ENCODE measurements at regions not wholly inside any gene's neighbourhood (a gene's known extent, or its start where the extent isn't known, plus 50 kb on each side); places are given as distances from the start of the nearest gene placed in this dataset.
A peak's percentile ranks its signal among the peaks of the same experiment; 100 is the strongest.
"Not testable (repeated sequence)": the region's sequence is repeated elsewhere in the genome, so short reads cannot be mapped to it uniquely, and the experiment has no call there.

GRCh38 chr11:87531835-87532234, 494.1 kb downstream of the TMEM135 start:
- DNase-seq = not testable (repeated sequence)

- no peak for DNase-seq
Observed at GRCh38 chr11:87529486-87529885, 491.8 kb downstream of the TMEM135 start.

- DNase-seq = no peak
Observed at GRCh38 chr11:87528752-87529151, 491.0 kb downstream of the TMEM135 start.

- no peak for DNase-seq
Observed at GRCh38 chr11:87523276-87523675, 485.5 kb downstream of the TMEM135 start.

- no peak for DNase-seq
Observed at GRCh38 chr11:87518266-87518665, 480.5 kb downstream of the TMEM135 start.

GRCh38 chr11:87517351-87517750, 479.6 kb downstream of the TMEM135 start:
- no peak for DNase-seq

- not testable (repeated sequence) for DNase-seq
Observed at GRCh38 chr11:87507722-87508121, 470.0 kb downstream of the TMEM135 start.

- not testable (repeated sequence) for DNase-seq
Observed at GRCh38 chr11:87506946-87507345, 469.2 kb downstream of the TMEM135 start.

GRCh38 chr11:87501388-87501787, 463.7 kb downstream of the TMEM135 start:
- DNase-seq = no peak

- DNase-seq = not testable (repeated sequence)
Observed at GRCh38 chr11:87494936-87495335, 457.2 kb downstream of the TMEM135 start.

GRCh38 chr11:87494026-87494425, 456.3 kb downstream of the TMEM135 start:
- not testable (repeated sequence) for DNase-seq

GRCh38 chr11:87493516-87493915, 455.8 kb downstream of the TMEM135 start:
- DNase-seq = no peak

GRCh38 chr11:87491381-87491780, 453.6 kb downstream of the TMEM135 start:
- DNase-seq = no peak

GRCh38 chr11:87490671-87491070, 452.9 kb downstream of the TMEM135 start:
- DNase-seq = no peak

GRCh38 chr11:87484566-87484965, 446.8 kb downstream of the TMEM135 start:
- DNase-seq = no peak

- no peak for DNase-seq
Observed at GRCh38 chr11:87477321-87477720, 439.6 kb downstream of the TMEM135 start.

- DNase-seq = peak; percentile 26
Observed at GRCh38 chr11:87473174-87473573, 435.4 kb downstream of the TMEM135 start.

- peak; percentile 66 for DNase-seq
Observed at GRCh38 chr11:87466223-87466622, 428.5 kb downstream of the TMEM135 start.

GRCh38 chr11:87465716-87466115, 428.0 kb downstream of the TMEM135 start:
- DNase-seq = no peak

- DNase-seq = no peak
Observed at GRCh38 chr11:87463486-87464102, 425.9 kb downstream of the TMEM135 start.

GRCh38 chr11:87462171-87462570, 424.4 kb downstream of the TMEM135 start:
- DNase-seq = no peak

- DNase-seq = no peak
Observed at GRCh38 chr11:87460842-87461637, 423.3 kb downstream of the TMEM135 start.

GRCh38 chr11:87460279-87460678, 422.5 kb downstream of the TMEM135 start:
- no peak for DNase-seq

GRCh38 chr11:87459351-87459750, 421.6 kb downstream of the TMEM135 start:
- DNase-seq = no peak
